Mesothelial cell of epicardium (in vitro differentiated cells): ENCODE measurements at regions not wholly inside any gene's neighbourhood (a gene's known extent, or its start where the extent isn't known, plus 50 kb on each side); places are given as distances from the start of the nearest gene placed in this dataset.

ENCODE experiments used
- DNase-seq, 2 experiments: peaks; one replicate each; pipeline ENCODE4 v3.0.0; 2021; ENCODE audit warnings: low spot score in 2 of 2; ENCODE audit not compliant: unreplicated experiment in 2 of 2
- H3K27ac Mint-ChIP-seq: 2 replicates; pipeline ENCODE4 v1.8.0; 2021; ENCODE audit warnings: mixed read lengths
- H3K27me3 Mint-ChIP-seq: 2 replicates; pipeline ENCODE4 v1.8.0; 2021; ENCODE audit warnings: low read depth, mixed read lengths
- H3K36me3 Mint-ChIP-seq: 2 replicates; pipeline ENCODE4 v1.8.0; 2021; ENCODE audit warnings: mixed read lengths
- H3K4me1 Mint-ChIP-seq: 2 replicates; pipeline ENCODE4 v1.8.0; 2021; ENCODE audit warnings: mixed read lengths
- H3K4me3 Mint-ChIP-seq: 2 replicates; pipeline ENCODE4 v1.8.0; 2021; ENCODE audit warnings: mild to moderate bottlenecking, moderate library complexity, mixed read lengths
- H3K9me3 Mint-ChIP-seq: 2 replicates; pipeline ENCODE4 v1.8.0; 2021; ENCODE audit warnings: mixed read lengths
- CTCF ChIP-seq: fragments of 200-600 bp; sonication (generic); IDR thresholded peaks from one replicate; pipeline ENCODE4 v1.5.0; 2021; ENCODE audit warnings: antibody characterized with exemption; ENCODE audit not compliant: unreplicated experiment

DNA sequence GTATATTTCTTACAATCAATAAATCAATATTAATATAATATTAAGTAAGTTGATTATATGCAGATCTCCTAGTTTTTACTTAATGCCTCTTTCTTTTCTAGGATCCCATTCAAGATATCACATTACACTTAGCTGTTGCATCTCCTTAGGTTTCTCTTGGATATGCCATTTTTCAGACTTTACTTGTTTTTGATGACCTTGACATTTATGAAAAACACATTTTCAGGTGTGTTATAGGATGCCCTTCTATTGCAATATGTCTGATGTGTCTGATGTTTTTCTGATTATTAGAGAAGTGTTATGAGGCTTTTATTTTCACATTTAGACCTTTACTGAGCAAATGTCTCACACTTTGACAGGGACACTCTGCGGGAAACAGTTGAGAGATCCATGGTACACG, 933.6 kb upstream of the CNTNAP5 start:
- Mint-ChIP-seq H3K4me3 (no peak overlapping the region), H3K36me3 (no peaks in the 10 kb centered on the region), H3K4me1 (peaks cover 17% of the 10 kb centered on the region), H3K27ac (no peak overlapping the region), H3K27me3 (no peaks in the 10 kb centered on the region), H3K9me3 (peaks cover 11% of the 10 kb centered on the region)
- TF ChIP-seq CTCF, result no peak
- DNase-seq, result no peak

GRCh38 chr2:123093199-123093598, 931.9 kb upstream of the CNTNAP5 start:
- DNase-seq, result no peak
- peaks cover 5% of the 10 kb centered on the region for H3K9me3 Mint-ChIP-seq
- no peaks in the 10 kb centered on the region for H3K27me3 Mint-ChIP-seq
- H3K4me1 Mint-ChIP-seq, result peaks cover 11% of the 10 kb centered on the region
- H3K4me3 Mint-ChIP-seq, result no peak overlapping the region
- TF ChIP-seq CTCF, result no peak
- H3K27ac Mint-ChIP-seq, result no peak overlapping the region
- no peaks in the 10 kb centered on the region for H3K36me3 Mint-ChIP-seq

DNA sequence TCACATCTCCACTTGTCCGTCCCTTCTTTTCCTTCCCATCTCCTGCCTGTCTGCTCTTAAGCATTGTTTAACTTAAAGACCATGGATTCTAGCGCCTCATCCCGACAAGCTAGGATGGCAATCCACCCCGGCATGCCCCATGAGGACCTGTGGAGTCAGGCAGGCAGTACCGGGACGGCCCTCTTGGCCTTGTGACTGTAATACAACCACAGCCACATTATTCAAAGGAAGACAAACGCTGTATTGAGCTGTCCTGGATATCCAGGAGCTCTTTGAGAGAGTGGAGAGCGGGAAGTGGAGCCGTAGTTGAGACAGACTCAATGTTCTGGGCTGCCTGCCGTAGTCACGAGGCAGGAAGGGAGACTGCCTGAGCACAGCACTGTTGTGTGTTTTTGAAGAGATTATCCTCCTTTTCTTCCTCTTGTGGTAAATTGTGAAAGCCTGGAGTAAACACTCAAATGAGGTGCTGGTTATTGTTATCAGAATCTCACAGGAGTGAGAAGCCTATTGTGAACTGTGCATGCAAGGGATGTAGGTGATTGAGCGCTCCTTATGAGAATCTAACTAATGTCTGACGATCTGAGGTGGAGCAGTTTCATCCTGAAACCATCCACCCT, 929.8 kb upstream of the CNTNAP5 start:
- no peak for DNase-seq
- no peaks in the 10 kb centered on the region for H3K27me3 Mint-ChIP-seq
- TF ChIP-seq CTCF, result no peak
- H3K4me1 Mint-ChIP-seq, result peaks cover 19% of the 10 kb centered on the region
- no peaks in the 10 kb centered on the region for H3K36me3 Mint-ChIP-seq
- H3K4me3 Mint-ChIP-seq, result no peak overlapping the region
- no peak overlapping the region for H3K27ac Mint-ChIP-seq
- H3K9me3 Mint-ChIP-seq, result no peaks in the 10 kb centered on the region

GRCh38 chr2:123098619-123099018, 926.5 kb upstream of the CNTNAP5 start:
- Mint-ChIP-seq H3K4me1 (peaks cover 24% of the 10 kb centered on the region), H3K36me3 (no peaks in the 10 kb centered on the region), H3K27ac (peak overlapping the region; percentile 35), H3K9me3 (peaks cover 3% of the 10 kb centered on the region), H3K4me3 (no peak overlapping the region), H3K27me3 (no peaks in the 10 kb centered on the region)
- TF ChIP-seq CTCF, result no peak
- DNase-seq, result no peak

GRCh38 chr2:123101434-123101833, 923.7 kb upstream of the CNTNAP5 start:
- Mint-ChIP-seq H3K27me3 (no peaks in the 10 kb centered on the region), H3K27ac (no peak overlapping the region), H3K4me1 (peaks cover 19% of the 10 kb centered on the region), H3K9me3 (peaks cover 3% of the 10 kb centered on the region), H3K36me3 (no peaks in the 10 kb centered on the region), H3K4me3 (no peak overlapping the region)
- DNase-seq, result no peak
- TF ChIP-seq CTCF, result no peak

- peaks cover 9% of the 10 kb centered on the region for H3K4me1 Mint-ChIP-seq
- no peak overlapping the region for H3K27ac Mint-ChIP-seq
- H3K4me3 Mint-ChIP-seq, result no peak overlapping the region
- H3K9me3 Mint-ChIP-seq, result peaks cover 3% of the 10 kb centered on the region
- no peaks in the 10 kb centered on the region for H3K36me3 Mint-ChIP-seq
- DNase-seq, result no peak
- no peaks in the 10 kb centered on the region for H3K27me3 Mint-ChIP-seq
- TF ChIP-seq CTCF, result no peak
These were observed 921.2 kb upstream of the CNTNAP5 start for GRCh38 chr2:123103902-123104301.
